ENCODE measurements at regions not wholly inside any gene's neighbourhood (a gene's known extent, or its start where the extent isn't known, plus 50 kb on each side); places are given as distances from the start of the nearest gene placed in this dataset.

DNA sequence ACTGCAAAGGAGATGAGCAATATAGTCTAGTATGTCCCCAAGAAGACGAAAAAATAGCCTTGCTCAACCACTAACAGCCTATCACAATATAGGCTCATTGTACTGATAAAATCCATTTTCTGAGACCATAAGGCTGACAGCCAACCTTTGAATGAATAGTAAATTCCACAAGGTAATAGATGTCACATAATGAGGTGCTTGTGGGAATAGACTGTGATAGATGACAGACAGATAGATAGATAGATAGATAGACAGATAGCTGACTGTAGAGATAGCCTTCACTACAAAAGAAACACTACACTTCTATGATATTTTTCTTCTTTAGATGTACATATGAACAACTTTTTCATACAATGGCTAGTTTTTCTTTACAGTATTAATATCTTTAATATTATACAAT lies 760.3 kb upstream of the NRSN1 start:
- Histone ChIP-seq H3K4me3 (ENCODE audit: low read depth in 1 of 3, low read length in 3 of 3) (no peak overlapping the region), H3K27me3 (ENCODE audit: control insufficient read depth in 4 of 4, insufficient read depth in 4 of 4, low read length in 3 of 4) (no peaks in the 10 kb centered on the region), H3K9me3 (ENCODE audit: control insufficient read depth in 4 of 4, low read length in 3 of 4) (peaks cover 0 to 1% (median 0%) of the 10 kb centered on the region in 4 donors), H3K4me1 (ENCODE audit: control insufficient read depth in 4 of 4, insufficient read depth in 4 of 4, low read length in 3 of 4) (no peaks in the 10 kb centered on the region), H3K9ac (ENCODE audit: low read depth in 1 of 2, low read length in 2 of 2) (no peak overlapping the region), H3K27ac (ENCODE audit: low read depth in 1 of 2, low read length in 2 of 2) (no peak overlapping the region), H3K36me3 (ENCODE audit: control insufficient read depth in 4 of 4, insufficient read depth in 3 of 4, low read depth in 1 of 4, low read length in 3 of 4) (no peaks in the 10 kb centered on the region)
- TF ChIP-seq, protein P1, sequence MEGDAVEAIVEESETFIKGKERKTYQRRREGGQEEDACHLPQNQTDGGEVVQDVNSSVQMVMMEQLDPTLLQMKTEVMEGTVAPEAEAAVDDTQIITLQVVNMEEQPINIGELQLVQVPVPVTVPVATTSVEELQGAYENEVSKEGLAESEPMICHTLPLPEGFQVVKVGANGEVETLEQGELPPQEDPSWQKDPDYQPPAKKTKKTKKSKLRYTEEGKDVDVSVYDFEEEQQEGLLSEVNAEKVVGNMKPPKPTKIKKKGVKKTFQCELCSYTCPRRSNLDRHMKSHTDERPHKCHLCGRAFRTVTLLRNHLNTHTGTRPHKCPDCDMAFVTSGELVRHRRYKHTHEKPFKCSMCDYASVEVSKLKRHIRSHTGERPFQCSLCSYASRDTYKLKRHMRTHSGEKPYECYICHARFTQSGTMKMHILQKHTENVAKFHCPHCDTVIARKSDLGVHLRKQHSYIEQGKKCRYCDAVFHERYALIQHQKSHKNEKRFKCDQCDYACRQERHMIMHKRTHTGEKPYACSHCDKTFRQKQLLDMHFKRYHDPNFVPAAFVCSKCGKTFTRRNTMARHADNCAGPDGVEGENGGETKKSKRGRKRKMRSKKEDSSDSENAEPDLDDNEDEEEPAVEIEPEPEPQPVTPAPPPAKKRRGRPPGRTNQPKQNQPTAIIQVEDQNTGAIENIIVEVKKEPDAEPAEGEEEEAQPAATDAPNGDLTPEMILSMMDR (IDR thresholded peaks at IDR 0.05; ENCODE audit: low read depth, low read length, missing input control), result no peak
- TF ChIP-seq TAF1 (conservative IDR thresholded peaks at IDR 0.05) (no peak), HNF4A (conservative IDR thresholded peaks at IDR 0.05) (no peak), RAD21 (IDR thresholded peaks at IDR 0.05) (no peak), RXRA (IDR thresholded peaks at IDR 0.05) (no peak), HNF4G (IDR thresholded peaks at IDR 0.05) (no peak), SP1 (IDR thresholded peaks at IDR 0.05) (no peak), JUND (IDR thresholded peaks at IDR 0.05) (no peak), EGR1 (IDR thresholded peaks at IDR 0.05; ENCODE audit: low read depth in 2 of 2) (no peak), YY1 (IDR thresholded peaks at IDR 0.05) (no peak), FOXA1 (IDR thresholded peaks at IDR 0.05) (no peak)
- TF ChIP-seq, protein P2, sequence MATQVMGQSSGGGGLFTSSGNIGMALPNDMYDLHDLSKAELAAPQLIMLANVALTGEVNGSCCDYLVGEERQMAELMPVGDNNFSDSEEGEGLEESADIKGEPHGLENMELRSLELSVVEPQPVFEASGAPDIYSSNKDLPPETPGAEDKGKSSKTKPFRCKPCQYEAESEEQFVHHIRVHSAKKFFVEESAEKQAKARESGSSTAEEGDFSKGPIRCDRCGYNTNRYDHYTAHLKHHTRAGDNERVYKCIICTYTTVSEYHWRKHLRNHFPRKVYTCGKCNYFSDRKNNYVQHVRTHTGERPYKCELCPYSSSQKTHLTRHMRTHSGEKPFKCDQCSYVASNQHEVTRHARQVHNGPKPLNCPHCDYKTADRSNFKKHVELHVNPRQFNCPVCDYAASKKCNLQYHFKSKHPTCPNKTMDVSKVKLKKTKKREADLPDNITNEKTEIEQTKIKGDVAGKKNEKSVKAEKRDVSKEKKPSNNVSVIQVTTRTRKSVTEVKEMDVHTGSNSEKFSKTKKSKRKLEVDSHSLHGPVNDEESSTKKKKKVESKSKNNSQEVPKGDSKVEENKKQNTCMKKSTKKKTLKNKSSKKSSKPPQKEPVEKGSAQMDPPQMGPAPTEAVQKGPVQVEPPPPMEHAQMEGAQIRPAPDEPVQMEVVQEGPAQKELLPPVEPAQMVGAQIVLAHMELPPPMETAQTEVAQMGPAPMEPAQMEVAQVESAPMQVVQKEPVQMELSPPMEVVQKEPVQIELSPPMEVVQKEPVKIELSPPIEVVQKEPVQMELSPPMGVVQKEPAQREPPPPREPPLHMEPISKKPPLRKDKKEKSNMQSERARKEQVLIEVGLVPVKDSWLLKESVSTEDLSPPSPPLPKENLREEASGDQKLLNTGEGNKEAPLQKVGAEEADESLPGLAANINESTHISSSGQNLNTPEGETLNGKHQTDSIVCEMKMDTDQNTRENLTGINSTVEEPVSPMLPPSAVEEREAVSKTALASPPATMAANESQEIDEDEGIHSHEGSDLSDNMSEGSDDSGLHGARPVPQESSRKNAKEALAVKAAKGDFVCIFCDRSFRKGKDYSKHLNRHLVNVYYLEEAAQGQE (IDR thresholded peaks at IDR 0.05), result no peak
- TF ChIP-seq, protein P3, sequence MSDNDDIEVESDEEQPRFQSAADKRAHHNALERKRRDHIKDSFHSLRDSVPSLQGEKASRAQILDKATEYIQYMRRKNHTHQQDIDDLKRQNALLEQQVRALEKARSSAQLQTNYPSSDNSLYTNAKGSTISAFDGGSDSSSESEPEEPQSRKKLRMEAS (IDR thresholded peaks at IDR 0.05), result no peak
- TF ChIP-seq, protein P4, sequence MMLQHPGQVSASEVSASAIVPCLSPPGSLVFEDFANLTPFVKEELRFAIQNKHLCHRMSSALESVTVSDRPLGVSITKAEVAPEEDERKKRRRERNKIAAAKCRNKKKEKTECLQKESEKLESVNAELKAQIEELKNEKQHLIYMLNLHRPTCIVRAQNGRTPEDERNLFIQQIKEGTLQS (IDR thresholded peaks at IDR 0.05), result no peak
- TF ChIP-seq, protein P5, sequence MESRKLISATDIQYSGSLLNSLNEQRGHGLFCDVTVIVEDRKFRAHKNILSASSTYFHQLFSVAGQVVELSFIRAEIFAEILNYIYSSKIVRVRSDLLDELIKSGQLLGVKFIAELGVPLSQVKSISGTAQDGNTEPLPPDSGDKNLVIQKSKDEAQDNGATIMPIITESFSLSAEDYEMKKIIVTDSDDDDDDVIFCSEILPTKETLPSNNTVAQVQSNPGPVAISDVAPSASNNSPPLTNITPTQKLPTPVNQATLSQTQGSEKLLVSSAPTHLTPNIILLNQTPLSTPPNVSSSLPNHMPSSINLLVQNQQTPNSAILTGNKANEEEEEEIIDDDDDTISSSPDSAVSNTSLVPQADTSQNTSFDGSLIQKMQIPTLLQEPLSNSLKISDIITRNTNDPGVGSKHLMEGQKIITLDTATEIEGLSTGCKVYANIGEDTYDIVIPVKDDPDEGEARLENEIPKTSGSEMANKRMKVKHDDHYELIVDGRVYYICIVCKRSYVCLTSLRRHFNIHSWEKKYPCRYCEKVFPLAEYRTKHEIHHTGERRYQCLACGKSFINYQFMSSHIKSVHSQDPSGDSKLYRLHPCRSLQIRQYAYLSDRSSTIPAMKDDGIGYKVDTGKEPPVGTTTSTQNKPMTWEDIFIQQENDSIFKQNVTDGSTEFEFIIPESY (IDR thresholded peaks at IDR 0.05), result no peak
- 91% methylated on average over 1 of the region's 1 CpG for WGBS
- DNase-seq (ENCODE audit: low spot score), result no peak

DNA sequence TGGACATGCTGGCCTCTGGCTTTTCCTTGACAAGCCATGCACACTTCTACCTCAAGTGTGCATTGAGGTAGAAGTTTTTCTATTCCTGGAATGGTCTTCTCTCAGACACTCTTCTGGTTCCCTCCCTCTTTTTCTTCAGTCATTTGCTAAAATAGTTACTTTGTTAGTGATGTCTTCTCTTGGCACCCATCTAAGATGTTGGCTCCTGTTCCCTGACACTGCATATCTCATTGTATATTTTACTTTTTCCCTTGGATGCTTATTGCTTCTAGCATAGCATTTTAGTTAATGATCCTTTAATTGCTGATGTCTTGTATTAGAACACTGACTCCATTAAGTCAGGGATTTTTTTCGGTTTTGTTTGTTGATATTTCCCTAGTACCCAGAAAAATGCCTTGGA lies 758.7 kb upstream of the NRSN1 start:
- Histone ChIP-seq H3K27ac (ENCODE audit: low read depth in 1 of 2, low read length in 2 of 2) (no peak overlapping the region), H3K4me1 (ENCODE audit: control insufficient read depth in 4 of 4, insufficient read depth in 4 of 4, low read length in 3 of 4) (no peaks in the 10 kb centered on the region), H3K4me3 (ENCODE audit: low read depth in 1 of 3, low read length in 3 of 3) (no peak overlapping the region), H3K9me3 (ENCODE audit: control insufficient read depth in 4 of 4, low read length in 3 of 4) (peaks cover 0 to 1% (median 0%) of the 10 kb centered on the region in 4 donors), H3K36me3 (ENCODE audit: control insufficient read depth in 4 of 4, insufficient read depth in 3 of 4, low read depth in 1 of 4, low read length in 3 of 4) (no peaks in the 10 kb centered on the region), H3K27me3 (ENCODE audit: control insufficient read depth in 4 of 4, insufficient read depth in 4 of 4, low read length in 3 of 4) (no peaks in the 10 kb centered on the region), H3K9ac (ENCODE audit: low read depth in 1 of 2, low read length in 2 of 2) (no peak overlapping the region)
- WGBS, result 91% methylated on average over 1 of the region's 1 CpG
- no peak for DNase-seq (ENCODE audit: low spot score)
- no peak for TF ChIP-seq SP1 (IDR thresholded peaks at IDR 0.05)
- TF ChIP-seq, protein P1 (IDR thresholded peaks at IDR 0.05; ENCODE audit: low read depth, low read length, missing input control), result no peak
- TF ChIP-seq, protein P5 (IDR thresholded peaks at IDR 0.05), result no peak
- TF ChIP-seq, protein P4 (IDR thresholded peaks at IDR 0.05), result no peak
- no peak for TF ChIP-seq JUND (IDR thresholded peaks at IDR 0.05)
- no peak for TF ChIP-seq FOXA2 (IDR thresholded peaks at IDR 0.05)
- no peak for TF ChIP-seq FOXA1 (IDR thresholded peaks at IDR 0.05)
- TF ChIP-seq GABPA (IDR thresholded peaks at IDR 0.05 in 1 of 2, conservative IDR thresholded peaks at IDR 0.05 in 1 of 2), result no peak
- no peak for TF ChIP-seq RXRA (IDR thresholded peaks at IDR 0.05)
